Esophagus muscularis mucosa (tissue), 4 donors: ENCODE measurements at regions not wholly inside any gene's neighbourhood (a gene's known extent, or its start where the extent isn't known, plus 50 kb on each side); places are given as distances from the start of the nearest gene placed in this dataset.

Source experiments
- EP300 ChIP-seq: sonication (generic); formaldehyde crosslinking; IDR thresholded peaks from one replicate; pipeline ENCODE4 v1.6.1; 2017; ENCODE audit warnings: antibody characterized with exemption
- POLR2A ChIP-seq: fragments of 450-650 bp; IDR thresholded peaks from one replicate; pipeline ENCODE4 v1.6.1; 2017; ENCODE audit warnings: antibody characterized with exemption, moderate library complexity, mild to moderate bottlenecking, low read depth
- POLR2AphosphoS5 ChIP-seq, 2 donors: sonication (generic); formaldehyde crosslinking; IDR thresholded peaks; one replicate each; pipeline ENCODE4 v1.6.1; 2017; ENCODE audit warnings: antibody characterized with exemption in 2 of 2
- TF ChIP-seq, protein P1 (sequence below), 3 experiments: fragments of 200-600 bp in 2 of 3; fragments of 450-650 bp in 1 of 3; sonication (generic) in 2 of 3; IDR thresholded peaks; one replicate each; pipeline ENCODE4 v1.5.1; 2017 to 2019; ENCODE audit warnings: antibody characterized with exemption in 3 of 3, mild to moderate bottlenecking in 2 of 3, moderate library complexity in 1 of 3

DNA sequence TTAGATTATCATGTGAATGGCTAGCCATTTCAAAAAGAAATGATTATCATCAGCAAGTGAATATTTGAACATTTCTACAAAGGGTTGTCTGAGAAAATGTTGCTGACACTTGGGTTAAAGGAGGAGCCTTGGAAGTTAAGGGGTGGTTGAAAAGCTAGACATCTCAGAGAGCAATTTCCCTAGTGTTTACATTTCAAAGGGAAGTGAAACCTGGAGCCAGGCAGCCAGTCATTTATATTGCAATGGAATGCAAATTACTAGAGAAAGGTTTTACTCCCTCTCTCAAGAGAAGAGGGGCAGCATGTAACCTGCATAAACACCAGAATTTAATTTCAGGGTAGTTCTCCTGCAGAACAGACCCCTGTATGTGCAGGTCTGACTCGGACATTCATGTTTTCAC is 279.0 kb downstream of the SLC16A7 start:
- no peak for TF ChIP-seq EP300
- TF ChIP-seq, protein P1, sequence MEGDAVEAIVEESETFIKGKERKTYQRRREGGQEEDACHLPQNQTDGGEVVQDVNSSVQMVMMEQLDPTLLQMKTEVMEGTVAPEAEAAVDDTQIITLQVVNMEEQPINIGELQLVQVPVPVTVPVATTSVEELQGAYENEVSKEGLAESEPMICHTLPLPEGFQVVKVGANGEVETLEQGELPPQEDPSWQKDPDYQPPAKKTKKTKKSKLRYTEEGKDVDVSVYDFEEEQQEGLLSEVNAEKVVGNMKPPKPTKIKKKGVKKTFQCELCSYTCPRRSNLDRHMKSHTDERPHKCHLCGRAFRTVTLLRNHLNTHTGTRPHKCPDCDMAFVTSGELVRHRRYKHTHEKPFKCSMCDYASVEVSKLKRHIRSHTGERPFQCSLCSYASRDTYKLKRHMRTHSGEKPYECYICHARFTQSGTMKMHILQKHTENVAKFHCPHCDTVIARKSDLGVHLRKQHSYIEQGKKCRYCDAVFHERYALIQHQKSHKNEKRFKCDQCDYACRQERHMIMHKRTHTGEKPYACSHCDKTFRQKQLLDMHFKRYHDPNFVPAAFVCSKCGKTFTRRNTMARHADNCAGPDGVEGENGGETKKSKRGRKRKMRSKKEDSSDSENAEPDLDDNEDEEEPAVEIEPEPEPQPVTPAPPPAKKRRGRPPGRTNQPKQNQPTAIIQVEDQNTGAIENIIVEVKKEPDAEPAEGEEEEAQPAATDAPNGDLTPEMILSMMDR (IDR thresholded peaks at IDR 0.05): no peak
- TF ChIP-seq POLR2A: no peak
- no peak for TF ChIP-seq POLR2AphosphoS5 (IDR thresholded peaks at IDR 0.05)
